Gastroesophageal sphincter (tissue), 4 donors: ENCODE measurements at regions not wholly inside any gene's neighbourhood (a gene's known extent, or its start where the extent isn't known, plus 50 kb on each side); places are given as distances from the start of the nearest gene placed in this dataset.

Experiments
- ATAC-seq: fragments of 150-250 bp; one replicate; pipeline ENCODE4 v1.9.1; 2016; ENCODE audit warnings: mild to moderate bottlenecking, moderate library complexity
- H3K27ac ChIP-seq, 4 donors: fragments of 200-600 bp; sonication (generic) in 3 of 4; 1 replicate in 3 of 4; 2 replicates in 1 of 4; pipeline ENCODE4 v1.5.1; 2016 to 2019
- H3K27me3 ChIP-seq: fragments of 200-600 bp; sonication (generic); one replicate; pipeline ENCODE4 v1.5.1; 2019
- H3K36me3 ChIP-seq, 2 donors: fragments of 200-600 bp; sonication (generic); one replicate each; pipeline ENCODE4 v1.5.1; 2019; ENCODE audit warnings: control low read depth in 1 of 2
- H3K4me1 ChIP-seq, 3 donors: fragments of 200-600 bp; sonication (generic); 1 replicate in 2 of 3; 2 replicates in 1 of 3; pipeline ENCODE4 v1.5.1; 2016 to 2019; ENCODE audit warnings: control low read depth in 2 of 3
- H3K4me3 ChIP-seq, 2 donors: fragments of 200-600 bp; sonication (generic); one replicate each; pipeline ENCODE4 v1.5.1; 2019; ENCODE audit warnings: mild to moderate bottlenecking in 1 of 2, moderate library complexity in 1 of 2
- H3K9me3 ChIP-seq, 3 donors: fragments of 200-600 bp; sonication (generic); one replicate each; pipeline ENCODE4 v1.5.1; 2017 to 2019; ENCODE audit warnings: control low read depth in 2 of 3
- EP300 ChIP-seq: sonication (generic); formaldehyde crosslinking; IDR thresholded peaks from one replicate; pipeline ENCODE4 v1.6.1; 2017; ENCODE audit warnings: antibody characterized with exemption, mild to moderate bottlenecking
- POLR2A ChIP-seq, 2 donors: fragments of 450-650 bp; IDR thresholded peaks; one replicate each; pipeline ENCODE4 v1.6.1; 2017; ENCODE audit warnings: antibody characterized with exemption in 2 of 2, mild to moderate bottlenecking in 2 of 2, moderate library complexity in 1 of 2
- POLR2AphosphoS5 ChIP-seq: sonication (generic); formaldehyde crosslinking; IDR thresholded peaks from one replicate; pipeline ENCODE4 v1.6.1; 2017; ENCODE audit warnings: antibody characterized with exemption
- WGBS, 2 donors: methylation state at CpG; one replicate each; pipeline ENCODE4 v1.1.5; 2018; ENCODE audit warnings: low coverage in 1 of 2; 5-methylcytosine and 5-hydroxymethylcytosine counted together
- TF ChIP-seq, protein P1 (sequence below), 4 experiments: fragments of 200-600 bp in 2 of 4; fragments of 450-650 bp in 2 of 4; sonication (generic) in 1 of 4; IDR thresholded peaks; one replicate each; pipeline ENCODE4 v1.5.1; 2017 to 2019; ENCODE audit warnings: antibody characterized with exemption in 4 of 4, mild to moderate bottlenecking in 2 of 4, moderate library complexity in 2 of 4

DNA sequence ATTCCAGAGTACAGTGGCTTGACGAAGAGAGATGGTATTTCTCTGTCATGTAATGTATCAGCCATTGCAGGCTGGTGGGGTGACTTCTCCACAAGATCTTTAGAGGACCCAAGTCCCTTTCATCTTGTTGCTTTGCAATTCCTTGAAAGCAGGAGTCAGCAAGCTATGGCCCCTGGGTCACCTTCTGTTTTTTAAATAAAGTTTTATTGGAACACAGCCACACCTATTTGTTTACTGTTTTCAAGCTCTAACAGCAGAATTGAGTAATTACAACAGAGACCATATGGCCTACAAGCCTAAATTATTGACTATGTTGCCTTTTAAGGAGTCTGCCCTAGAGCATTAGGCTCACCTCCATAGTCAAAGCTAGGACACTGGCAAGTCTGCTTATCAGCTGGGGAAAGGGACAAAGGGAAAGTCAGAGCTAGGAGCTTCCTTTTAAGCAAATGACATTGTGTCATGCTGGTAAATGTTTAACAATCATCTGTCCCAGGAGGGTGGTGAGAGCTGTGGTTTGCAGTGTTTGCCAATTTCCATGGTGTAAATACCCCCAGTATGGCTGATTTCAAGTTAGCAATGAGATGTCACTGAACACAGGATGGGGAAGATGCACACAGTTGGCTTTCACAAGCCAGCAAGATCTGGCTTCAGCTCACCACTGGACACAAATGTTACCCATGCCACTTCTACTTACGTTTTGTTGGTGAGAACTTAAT is 87.7 kb upstream of the PWP1 start:
- ATAC-seq: no peak
- Histone ChIP-seq H3K36me3 (no peaks in the 10 kb centered on the region), H3K27me3 (peaks cover 5% of the 10 kb centered on the region), H3K9me3 (peaks cover 0 to 23% (median 0%) of the 10 kb centered on the region in 3 donors), H3K27ac (no peak overlapping the region), H3K4me1 (no peaks in the 10 kb centered on the region), H3K4me3 (no peak overlapping the region)
- WGBS, 2 donors: 71 to 79% methylated on average over 2 of the region's 2 CpGs
- no peak for TF ChIP-seq EP300
- TF ChIP-seq POLR2A (IDR thresholded peaks at IDR 0.05): no peak
- TF ChIP-seq POLR2AphosphoS5: no peak

DNA sequence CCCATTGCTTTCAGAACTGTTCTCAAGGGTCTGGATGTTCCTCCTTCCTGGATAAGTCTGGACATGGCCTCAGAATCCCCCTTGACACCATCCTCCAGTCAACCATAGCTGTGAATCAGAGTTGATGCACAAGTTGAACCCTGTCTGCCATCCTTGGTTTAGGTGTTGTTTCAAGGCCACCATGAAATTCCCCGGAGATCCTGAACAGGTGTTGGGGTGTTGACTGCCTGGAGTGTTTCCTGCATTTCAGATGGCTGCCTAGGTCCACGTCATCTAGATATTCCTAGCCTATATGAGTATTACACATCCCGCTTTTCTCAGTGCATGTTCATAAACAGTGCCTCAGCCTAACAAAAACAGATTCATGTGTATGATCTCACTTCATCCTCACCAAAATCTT is 86.7 kb upstream of the PWP1 start:
- H3K4me1 ChIP-seq: no peaks in the 10 kb centered on the region
- no peaks in the 10 kb centered on the region for H3K36me3 ChIP-seq
- WGBS, 2 donors: 20 to 55% methylated on average over 1 to 3 of the region's 3 CpGs
- peaks cover 5% of the 10 kb centered on the region for H3K27me3 ChIP-seq
- ATAC-seq: no peak
- TF ChIP-seq, protein P1, sequence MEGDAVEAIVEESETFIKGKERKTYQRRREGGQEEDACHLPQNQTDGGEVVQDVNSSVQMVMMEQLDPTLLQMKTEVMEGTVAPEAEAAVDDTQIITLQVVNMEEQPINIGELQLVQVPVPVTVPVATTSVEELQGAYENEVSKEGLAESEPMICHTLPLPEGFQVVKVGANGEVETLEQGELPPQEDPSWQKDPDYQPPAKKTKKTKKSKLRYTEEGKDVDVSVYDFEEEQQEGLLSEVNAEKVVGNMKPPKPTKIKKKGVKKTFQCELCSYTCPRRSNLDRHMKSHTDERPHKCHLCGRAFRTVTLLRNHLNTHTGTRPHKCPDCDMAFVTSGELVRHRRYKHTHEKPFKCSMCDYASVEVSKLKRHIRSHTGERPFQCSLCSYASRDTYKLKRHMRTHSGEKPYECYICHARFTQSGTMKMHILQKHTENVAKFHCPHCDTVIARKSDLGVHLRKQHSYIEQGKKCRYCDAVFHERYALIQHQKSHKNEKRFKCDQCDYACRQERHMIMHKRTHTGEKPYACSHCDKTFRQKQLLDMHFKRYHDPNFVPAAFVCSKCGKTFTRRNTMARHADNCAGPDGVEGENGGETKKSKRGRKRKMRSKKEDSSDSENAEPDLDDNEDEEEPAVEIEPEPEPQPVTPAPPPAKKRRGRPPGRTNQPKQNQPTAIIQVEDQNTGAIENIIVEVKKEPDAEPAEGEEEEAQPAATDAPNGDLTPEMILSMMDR (IDR thresholded peaks at IDR 0.05): no peak
- TF ChIP-seq EP300: no peak
- TF ChIP-seq POLR2A (IDR thresholded peaks at IDR 0.05): no peak
- TF ChIP-seq POLR2AphosphoS5: no peak
- H3K9me3 ChIP-seq: peaks cover 0 to 13% (median 0%) of the 10 kb centered on the region in 3 donors
- H3K27ac ChIP-seq: no peak overlapping the region
- H3K4me3 ChIP-seq: no peak overlapping the region

DNA sequence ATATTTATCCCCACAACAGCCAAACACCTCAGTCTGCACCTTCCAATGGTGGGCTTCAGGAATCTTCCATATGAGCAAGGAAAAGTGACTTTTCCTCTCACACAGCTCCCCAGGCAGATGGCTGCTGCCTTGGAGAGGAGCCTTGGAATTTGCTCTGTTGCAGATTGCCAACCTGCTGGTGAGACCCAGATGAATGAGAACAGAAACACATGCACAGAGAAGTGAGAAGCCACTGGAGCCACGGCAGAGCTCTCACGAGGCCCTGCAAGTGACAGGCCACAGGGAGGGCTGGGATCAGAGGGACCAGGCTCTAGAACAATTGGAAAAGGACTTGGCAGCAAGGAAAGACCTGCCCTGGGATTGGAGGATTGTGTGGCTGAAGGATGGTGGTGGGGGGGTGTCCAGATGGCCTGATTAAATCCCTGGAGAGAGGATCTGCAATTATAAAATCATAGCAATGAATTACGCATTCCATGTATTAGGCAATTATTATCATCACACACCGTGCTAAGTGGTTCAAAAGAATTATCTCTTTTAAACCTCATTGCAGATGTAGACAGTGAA is 84.9 kb upstream of the PWP1 start:
- Histone ChIP-seq H3K4me3 (no peak overlapping the region), H3K27ac (no peak overlapping the region), H3K9me3 (peaks cover 0 to 6% (median 0%) of the 10 kb centered on the region in 3 donors), H3K27me3 (peaks cover 5% of the 10 kb centered on the region), H3K36me3 (no peaks in the 10 kb centered on the region), H3K4me1 (no peaks in the 10 kb centered on the region)
- no peak for ATAC-seq
- WGBS, 2 donors: 56 to 76% methylated on average over 4 of the region's 4 CpGs
- TF ChIP-seq POLR2AphosphoS5: no peak
- TF ChIP-seq EP300: no peak
- no peak for TF ChIP-seq POLR2A (IDR thresholded peaks at IDR 0.05)
- TF ChIP-seq, protein P1 (IDR thresholded peaks at IDR 0.05): no peak

DNA sequence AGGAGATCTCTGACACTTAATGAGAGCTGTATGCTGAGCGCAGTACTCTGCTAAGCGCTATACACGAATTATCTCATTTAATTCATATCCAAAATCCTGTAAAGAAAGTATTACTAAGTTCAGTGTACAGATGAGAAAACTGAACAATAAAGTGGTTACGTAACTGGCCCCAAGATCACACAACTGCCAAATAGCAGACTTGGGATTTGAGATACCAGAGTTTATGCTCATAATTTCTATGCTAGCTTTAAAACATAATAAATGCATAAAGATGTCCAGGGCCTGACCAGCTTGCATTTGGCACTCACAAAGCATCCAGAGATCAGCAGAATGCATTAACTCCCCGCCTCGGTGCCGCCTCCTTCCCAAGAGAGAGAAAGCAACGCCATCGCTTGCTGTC is 83.2 kb upstream of the PWP1 start:
- H3K36me3 ChIP-seq: no peaks in the 10 kb centered on the region
- no peak overlapping the region for H3K4me3 ChIP-seq
- peaks cover 5% of the 10 kb centered on the region for H3K27me3 ChIP-seq
- 87 to 93% methylated on average over 9 of the region's 9 CpGs for WGBS, 2 donors
- H3K27ac ChIP-seq: no peak overlapping the region
- TF ChIP-seq POLR2AphosphoS5: no peak
- TF ChIP-seq, protein P1 (IDR thresholded peaks at IDR 0.05): no peak
- TF ChIP-seq POLR2A (IDR thresholded peaks at IDR 0.05): no peak
- TF ChIP-seq EP300: no peak
- H3K9me3 ChIP-seq: peaks cover 0 to 2% (median 0%) of the 10 kb centered on the region in 3 donors
- ATAC-seq: no peak
- H3K4me1 ChIP-seq: no peaks in the 10 kb centered on the region

DNA sequence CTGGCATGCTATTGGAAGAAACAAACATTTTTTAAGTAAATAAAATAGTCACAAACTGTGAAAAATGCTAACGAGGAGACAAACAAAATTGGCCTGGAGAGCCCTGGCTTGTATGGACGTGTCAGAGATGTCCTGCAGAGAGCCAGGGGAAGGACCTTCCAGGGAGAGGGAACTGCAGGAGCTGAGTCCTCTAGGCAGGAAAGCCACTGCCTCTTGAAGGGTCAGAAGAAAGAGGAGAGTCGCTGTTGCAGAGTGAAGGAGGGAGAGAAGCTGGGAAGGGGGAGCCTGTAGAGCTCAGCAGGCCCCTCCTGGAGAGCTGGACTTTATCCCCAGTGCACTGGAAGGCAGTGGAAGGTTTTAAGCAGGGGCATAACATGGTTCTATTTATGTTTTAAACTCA is 80.3 kb upstream of the PWP1 start:
- TF ChIP-seq POLR2A (IDR thresholded peaks at IDR 0.05): no peak
- TF ChIP-seq, protein P1 (IDR thresholded peaks at IDR 0.05): no peak
- no peak for TF ChIP-seq POLR2AphosphoS5
- TF ChIP-seq EP300: no peak
- no peak for ATAC-seq
- WGBS, 2 donors: 45% methylated on average over 3 of the region's 3 CpGs; no CpG with 5 or more reads in 1 of the 2 donors
- H3K9me3 ChIP-seq: no peaks in the 10 kb centered on the region
- H3K27me3 ChIP-seq: peaks cover 24% of the 10 kb centered on the region
- no peaks in the 10 kb centered on the region for H3K36me3 ChIP-seq
- H3K4me1 ChIP-seq: no peaks in the 10 kb centered on the region
- no peak overlapping the region for H3K27ac ChIP-seq
- no peak overlapping the region for H3K4me3 ChIP-seq
